Smooth muscle cell (in vitro differentiated cells): ENCODE measurements at regions not wholly inside any gene's neighbourhood (a gene's known extent, or its start where the extent isn't known, plus 50 kb on each side); places are given as distances from the start of the nearest gene placed in this dataset.

ENCODE experiments used
- DNase-seq: peaks from one replicate; lab custom pipeline; 2025; ENCODE audit not compliant: unreplicated experiment; lab: John Stamatoyannopoulos, UW
- H2AFZ ChIP-seq: fragments of 200-600 bp; sonication (generic); 2 replicates; pipeline ENCODE4 v1.6.0; 2016; ENCODE audit warnings: antibody characterized with exemption, low read depth, mild to moderate bottlenecking
- H3F3A ChIP-seq: fragments of 200-600 bp; sonication (generic); 2 replicates; pipeline ENCODE4 v1.6.0; 2017; ENCODE audit warnings: antibody characterized with exemption, low read depth
- H3K27ac ChIP-seq: fragments of 200-600 bp; sonication (generic); 2 replicates; pipeline ENCODE4 v1.5.1; 2016; ENCODE audit warnings: low read depth, mild to moderate bottlenecking
- H3K27me3 ChIP-seq: fragments of 200-600 bp; sonication (generic); 2 replicates; pipeline ENCODE4 v1.6.1; 2016; ENCODE audit warnings: low read depth, mild to moderate bottlenecking
- H3K36me3 ChIP-seq: fragments of 200-600 bp; sonication (generic); 2 replicates; pipeline ENCODE4 v1.5.1; 2016; ENCODE audit warnings: low read depth
- H3K4me1 ChIP-seq: fragments of 200-600 bp; sonication (generic); 2 replicates; pipeline ENCODE4 v1.5.1; 2016; ENCODE audit warnings: low read depth
- H3K4me2 ChIP-seq: fragments of 200-600 bp; sonication (generic); 2 replicates; pipeline ENCODE4 v1.6.0; 2016; ENCODE audit warnings: mild to moderate bottlenecking
- H3K4me3 ChIP-seq: fragments of 200-600 bp; sonication (generic); 2 replicates; pipeline ENCODE4 v1.5.1; 2016; ENCODE audit warnings: mild to moderate bottlenecking
- H3K79me2 ChIP-seq: fragments of 200-600 bp; sonication (generic); 2 replicates; pipeline ENCODE4 v1.6.0; 2016; ENCODE audit warnings: low read depth, mild to moderate bottlenecking
- H3K9ac ChIP-seq: fragments of 200-600 bp; sonication (generic); 2 replicates; pipeline ENCODE4 v1.6.0; 2016; ENCODE audit warnings: low read depth
- H3K9me3 ChIP-seq: fragments of 200-600 bp; sonication (generic); replicated peaks from 2 replicates; pipeline ENCODE4 v1.5.1; 2016; ENCODE audit warnings: low read depth
- H4K20me1 ChIP-seq: fragments of 200-600 bp; sonication (generic); 2 replicates; pipeline ENCODE4 v1.6.0; 2016; ENCODE audit warnings: low read depth
- WGBS: methylation state at CpG from one replicate; pipeline ENCODE4 v1.1.7; 2016; ENCODE audit warnings: low lambda C conversion rate; 5-methylcytosine and 5-hydroxymethylcytosine counted together
- TF ChIP-seq, protein P1 (sequence below): fragments of 200-600 bp; sonication (generic); IDR thresholded peaks from 2 replicates; pipeline ENCODE4 v1.5.1; 2017; ENCODE audit warnings: borderline replicate concordance, mild to moderate bottlenecking, antibody characterized with exemption; ENCODE audit not compliant: insufficient read depth, poor library complexity, severe bottlenecking

DNA sequence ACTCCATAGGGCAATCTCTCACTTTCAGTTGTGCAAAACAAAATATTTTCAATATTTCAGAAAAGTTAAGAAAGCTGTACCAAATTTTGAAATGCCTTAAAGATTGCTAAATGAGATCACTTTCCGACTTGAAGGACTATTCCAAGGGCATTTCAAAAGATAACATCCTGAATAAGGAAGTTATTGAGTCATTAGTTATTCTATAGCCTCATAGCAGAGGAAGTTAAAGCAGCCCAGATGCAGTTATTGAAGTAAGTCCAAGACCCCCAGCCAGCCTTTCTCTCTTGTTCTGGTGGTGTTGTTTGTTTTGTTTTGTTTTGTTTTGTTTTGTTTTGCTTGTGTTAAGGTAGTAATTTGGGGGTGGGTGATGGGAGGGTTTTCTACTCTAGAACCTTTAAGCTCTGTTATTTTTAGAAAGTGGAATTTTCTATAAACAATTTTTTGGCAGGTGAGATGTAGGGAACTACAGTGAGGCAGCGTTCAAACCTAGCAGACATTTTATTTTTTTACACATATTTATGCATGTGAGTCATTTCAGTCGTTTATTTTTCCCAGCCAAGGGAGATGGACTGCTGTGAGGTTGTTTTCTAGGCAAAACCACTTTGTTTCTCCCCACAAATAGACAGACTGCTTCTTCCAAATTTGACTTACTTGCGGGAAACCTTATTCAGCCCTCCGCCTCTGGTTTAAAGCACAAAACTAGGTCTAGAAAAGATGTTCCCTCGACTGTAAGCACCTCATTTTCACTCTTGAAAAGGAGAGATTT, 216.3 kb upstream of the ARPP21 start:
- Histone ChIP-seq H3K27me3 (no peaks in the 10 kb centered on the region), H3F3A (no peaks in the 10 kb centered on the region), H3K4me1 (no peaks in the 10 kb centered on the region), H3K9ac (no peak overlapping the region), H3K4me3 (no peak overlapping the region), H3K27ac (no peak overlapping the region), H4K20me1 (no peaks in the 10 kb centered on the region), H3K79me2 (no peaks in the 10 kb centered on the region), H3K4me2 (no peak overlapping the region), H3K9me3 (no peaks in the 10 kb centered on the region), H2AFZ (no peak overlapping the region), H3K36me3 (no peaks in the 10 kb centered on the region)
- WGBS, result 71% methylated on average over 6 of the region's 6 CpGs
- TF ChIP-seq, protein P1, sequence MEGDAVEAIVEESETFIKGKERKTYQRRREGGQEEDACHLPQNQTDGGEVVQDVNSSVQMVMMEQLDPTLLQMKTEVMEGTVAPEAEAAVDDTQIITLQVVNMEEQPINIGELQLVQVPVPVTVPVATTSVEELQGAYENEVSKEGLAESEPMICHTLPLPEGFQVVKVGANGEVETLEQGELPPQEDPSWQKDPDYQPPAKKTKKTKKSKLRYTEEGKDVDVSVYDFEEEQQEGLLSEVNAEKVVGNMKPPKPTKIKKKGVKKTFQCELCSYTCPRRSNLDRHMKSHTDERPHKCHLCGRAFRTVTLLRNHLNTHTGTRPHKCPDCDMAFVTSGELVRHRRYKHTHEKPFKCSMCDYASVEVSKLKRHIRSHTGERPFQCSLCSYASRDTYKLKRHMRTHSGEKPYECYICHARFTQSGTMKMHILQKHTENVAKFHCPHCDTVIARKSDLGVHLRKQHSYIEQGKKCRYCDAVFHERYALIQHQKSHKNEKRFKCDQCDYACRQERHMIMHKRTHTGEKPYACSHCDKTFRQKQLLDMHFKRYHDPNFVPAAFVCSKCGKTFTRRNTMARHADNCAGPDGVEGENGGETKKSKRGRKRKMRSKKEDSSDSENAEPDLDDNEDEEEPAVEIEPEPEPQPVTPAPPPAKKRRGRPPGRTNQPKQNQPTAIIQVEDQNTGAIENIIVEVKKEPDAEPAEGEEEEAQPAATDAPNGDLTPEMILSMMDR, result no peak
- DNase-seq, result no peak

DNA sequence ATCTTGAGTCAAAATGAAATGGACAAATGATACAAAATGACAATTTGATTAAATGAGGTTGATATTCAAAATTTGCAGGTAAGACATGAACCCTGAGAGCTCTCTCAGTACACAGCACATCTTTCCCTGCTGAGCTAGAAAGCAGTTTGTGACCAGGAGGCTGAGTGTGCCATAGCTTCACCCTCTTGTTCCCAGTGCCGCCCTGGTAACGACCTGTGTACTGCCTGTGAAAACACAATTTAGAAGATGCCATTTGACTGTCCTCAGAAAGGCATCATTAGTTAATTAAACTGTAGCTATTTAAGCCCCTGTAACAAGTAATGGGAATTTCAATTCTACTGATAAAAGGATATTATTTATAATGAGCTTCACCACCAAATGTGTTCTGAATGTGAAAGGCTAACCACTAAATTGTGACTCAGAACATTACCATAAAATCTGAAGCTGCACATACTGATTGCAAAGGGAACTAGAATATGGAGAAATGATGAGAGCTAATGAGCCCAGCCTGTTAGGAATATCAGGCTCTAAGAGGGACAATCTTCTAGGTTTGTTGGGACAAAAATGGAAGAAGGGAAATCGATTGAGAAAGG, 212.9 kb upstream of the ARPP21 start:
- Histone ChIP-seq H3K9me3 (no peaks in the 10 kb centered on the region), H3K9ac (no peak overlapping the region), H3K27ac (no peak overlapping the region), H3K79me2 (no peaks in the 10 kb centered on the region), H3K4me1 (no peaks in the 10 kb centered on the region), H4K20me1 (no peaks in the 10 kb centered on the region), H3K4me3 (no peak overlapping the region), H3K36me3 (no peaks in the 10 kb centered on the region), H3F3A (no peaks in the 10 kb centered on the region), H2AFZ (no peak overlapping the region), H3K27me3 (no peaks in the 10 kb centered on the region), H3K4me2 (no peak overlapping the region)
- WGBS, result 88% methylated on average over 3 of the region's 3 CpGs
- TF ChIP-seq, protein P1, result no peak
- DNase-seq, result no peak

DNA sequence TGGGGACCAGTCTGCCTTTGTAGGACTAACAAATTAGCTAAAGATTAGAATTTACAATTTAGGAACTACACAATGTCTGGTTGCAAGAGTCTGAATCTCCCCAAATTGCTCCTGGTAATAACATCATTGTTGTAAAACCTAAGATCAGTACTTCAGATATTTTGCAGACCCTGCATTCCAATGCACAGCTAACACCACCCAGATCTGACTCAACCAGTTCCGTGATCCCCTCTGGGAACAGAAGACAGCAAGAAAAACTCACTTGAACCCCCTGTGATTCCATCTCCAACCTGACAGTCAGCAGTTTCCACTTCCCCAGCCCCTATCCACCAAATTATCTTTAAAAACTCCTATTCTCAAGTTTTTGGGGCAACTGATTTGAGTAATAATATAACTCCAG, 201.9 kb upstream of the ARPP21 start:
- no peaks in the 10 kb centered on the region for H3K27me3 ChIP-seq
- no peak overlapping the region for H2AFZ ChIP-seq
- TF ChIP-seq, protein P1, result no peak
- no peaks in the 10 kb centered on the region for H3F3A ChIP-seq
- no peak overlapping the region for H3K4me2 ChIP-seq
- no peak overlapping the region for H3K9ac ChIP-seq
- no peaks in the 10 kb centered on the region for H3K9me3 ChIP-seq
- H3K79me2 ChIP-seq, result no peaks in the 10 kb centered on the region
- H3K4me3 ChIP-seq, result no peak overlapping the region
- no peaks in the 10 kb centered on the region for H4K20me1 ChIP-seq
- no peak for DNase-seq
- no peak overlapping the region for H3K27ac ChIP-seq
- WGBS, result 53% methylated on average over 1 of the region's 1 CpG
- H3K4me1 ChIP-seq, result no peaks in the 10 kb centered on the region
- no peaks in the 10 kb centered on the region for H3K36me3 ChIP-seq

DNA sequence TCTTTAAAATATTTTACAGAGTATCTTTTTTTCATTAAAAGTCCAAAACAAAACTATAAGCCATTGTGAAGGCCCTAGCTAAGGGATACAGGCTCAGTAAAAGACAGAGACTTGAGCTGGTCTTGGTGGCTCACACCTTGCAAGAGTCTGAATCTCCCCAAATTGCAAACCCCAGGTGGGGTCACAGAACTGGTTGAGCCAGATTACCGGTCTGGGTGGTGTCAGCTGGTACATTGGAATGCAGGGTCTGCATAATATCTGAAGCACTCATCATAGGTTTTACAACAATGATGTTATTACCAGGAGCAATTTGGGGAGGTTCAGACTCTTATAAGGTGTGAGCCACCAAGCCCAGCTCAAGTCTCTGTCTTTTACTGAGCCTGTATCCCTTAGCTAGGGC, 201.2 kb upstream of the ARPP21 start:
- Histone ChIP-seq H3K36me3 (no peaks in the 10 kb centered on the region), H4K20me1 (no peaks in the 10 kb centered on the region), H3K9ac (no peak overlapping the region), H3K9me3 (no peaks in the 10 kb centered on the region), H3K27ac (peak overlapping the region; percentile 35), H3F3A (no peaks in the 10 kb centered on the region), H3K4me1 (no peaks in the 10 kb centered on the region), H2AFZ (no peak overlapping the region), H3K4me2 (no peak overlapping the region), H3K27me3 (no peaks in the 10 kb centered on the region), H3K4me3 (no peak overlapping the region), H3K79me2 (no peaks in the 10 kb centered on the region)
- 38% methylated on average over 1 of the region's 1 CpG for WGBS
- TF ChIP-seq, protein P1, result no peak
- no peak for DNase-seq
